ENCODE measurements at regions not wholly inside any gene's neighbourhood (a gene's known extent, or its start where the extent isn't known, plus 50 kb on each side); places are given as distances from the start of the nearest gene placed in this dataset.

- no peak overlapping the region for H3K27ac ChIP-seq
- no peak overlapping the region for H3K4me3 ChIP-seq
- H3K9me3 ChIP-seq: no peaks in the 10 kb centered on the region
- TF ChIP-seq POLR2A (IDR thresholded peaks at IDR 0.05) (no peak), EP300 (IDR thresholded peaks at IDR 0.05) (no peak), CTCF (IDR thresholded peaks at IDR 0.05) (no peak)
- H3K27me3 ChIP-seq: no peaks in the 10 kb centered on the region
- intact Hi-C loops (cut with DNase I): no loop called here
- H3K36me3 ChIP-seq: no peaks in the 10 kb centered on the region
- DNase-seq: no peak
- no peaks in the 10 kb centered on the region for H3K4me1 ChIP-seq (ENCODE audit: insufficient read depth)
These were observed 373.6 kb upstream of the FLRT2 start for GRCh38 chr14:85156319-85156718.

- Histone ChIP-seq H3K36me3 (no peaks in the 10 kb centered on the region), H3K4me3 (no peak overlapping the region), H3K27ac (no peak overlapping the region), H3K27me3 (no peaks in the 10 kb centered on the region), H3K9me3 (no peaks in the 10 kb centered on the region), H3K4me1 (ENCODE audit: insufficient read depth) (no peaks in the 10 kb centered on the region)
- intact Hi-C loops (cut with DNase I): no loop called here
- no peak for TF ChIP-seq POLR2A (IDR thresholded peaks at IDR 0.05)
- TF ChIP-seq EP300 (IDR thresholded peaks at IDR 0.05): no peak
- TF ChIP-seq CTCF (IDR thresholded peaks at IDR 0.05): no peak
- DNase-seq: no peak
These were observed 370.2 kb upstream of the FLRT2 start for GRCh38 chr14:85159726-85160125.

- DNase-seq: no peak
- intact Hi-C loops (cut with DNase I): no loop called here
- H3K4me3 ChIP-seq: no peak overlapping the region
- H3K27ac ChIP-seq: no peak overlapping the region
- no peaks in the 10 kb centered on the region for H3K36me3 ChIP-seq
- H3K27me3 ChIP-seq: no peaks in the 10 kb centered on the region
- H3K9me3 ChIP-seq: no peaks in the 10 kb centered on the region
- H3K4me1 ChIP-seq (ENCODE audit: insufficient read depth): no peaks in the 10 kb centered on the region
- no peak for TF ChIP-seq EP300 (IDR thresholded peaks at IDR 0.05)
- no peak for TF ChIP-seq CTCF (IDR thresholded peaks at IDR 0.05)
- no peak for TF ChIP-seq POLR2A (IDR thresholded peaks at IDR 0.05)
- 68 to 79% (median 75%) methylated on average over 3 of the region's 3 CpGs for WGBS, 3 donors
These were observed 364.9 kb upstream of the FLRT2 start for GRCh38 chr14:85165094-85165493.

GRCh38 chr14:85169381-85169780, 360.6 kb upstream of the FLRT2 start:
- no peak for DNase-seq

More at GRCh38 chr14:85169381-85169780, 360.6 kb upstream of the FLRT2 start:
- intact Hi-C loops (cut with DNase I): no loop called here
- H3K9me3 ChIP-seq: no peaks in the 10 kb centered on the region
- no peak for TF ChIP-seq CTCF (IDR thresholded peaks at IDR 0.05)
- no peak for TF ChIP-seq POLR2A (IDR thresholded peaks at IDR 0.05)
- no peak for TF ChIP-seq EP300 (IDR thresholded peaks at IDR 0.05)
- H3K36me3 ChIP-seq: no peaks in the 10 kb centered on the region
- H3K4me3 ChIP-seq: no peak overlapping the region
- no peak overlapping the region for H3K27ac ChIP-seq
- H3K27me3 ChIP-seq: no peaks in the 10 kb centered on the region
- H3K4me1 ChIP-seq (ENCODE audit: insufficient read depth): peaks cover 2% of the 10 kb centered on the region

Data from ovary (tissue), 7 donors.